ENCODE measurements at regions not wholly inside any gene's neighbourhood (a gene's known extent, or its start where the extent isn't known, plus 50 kb on each side); places are given as distances from the start of the nearest gene placed in this dataset.

DNA sequence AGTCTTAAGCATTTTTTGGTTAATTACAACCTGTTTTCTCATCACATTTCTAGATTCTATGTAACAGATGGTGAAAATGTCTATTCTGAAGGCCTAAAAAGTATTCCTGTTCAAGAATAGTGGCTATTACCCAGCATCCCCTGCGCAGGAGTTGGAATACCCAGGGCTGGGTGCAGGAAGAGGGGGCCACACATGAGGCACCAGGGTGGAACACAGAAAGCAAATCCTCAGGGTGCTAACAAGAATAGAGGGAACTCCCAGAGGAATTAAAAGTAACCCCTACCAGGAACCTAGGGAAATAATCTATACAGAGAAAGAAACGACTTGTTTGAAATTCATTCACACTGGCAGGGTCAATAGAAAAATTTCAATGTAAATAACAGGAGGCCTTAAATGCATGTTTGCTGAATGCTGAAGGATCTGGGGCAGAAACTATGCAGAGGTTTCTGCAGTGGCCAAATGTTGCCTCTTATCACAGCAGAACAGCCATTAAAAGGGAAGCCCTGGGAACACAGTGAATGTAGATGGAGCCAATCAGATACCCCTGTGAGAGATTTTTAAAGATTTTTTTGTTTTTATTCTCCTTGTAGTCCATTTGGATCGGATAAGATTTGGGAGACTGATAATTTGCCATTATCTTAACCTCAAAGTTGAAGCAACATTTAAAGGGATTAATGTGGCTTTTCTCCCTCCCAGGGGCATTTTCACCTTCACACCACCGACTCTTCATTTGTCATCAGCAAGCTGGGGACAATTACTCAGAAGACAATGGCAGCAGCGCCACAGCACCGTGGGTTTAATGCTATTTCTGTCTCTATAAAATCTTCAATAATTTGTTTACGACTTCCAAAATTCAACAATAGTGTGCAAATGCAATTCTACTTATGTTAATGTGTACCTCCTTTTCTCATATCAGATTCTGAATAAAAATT is 196.0 kb upstream of the PSMD7 start:
- DNase-seq (ENCODE audit: low read depth, low spot score), result no peak

DNA sequence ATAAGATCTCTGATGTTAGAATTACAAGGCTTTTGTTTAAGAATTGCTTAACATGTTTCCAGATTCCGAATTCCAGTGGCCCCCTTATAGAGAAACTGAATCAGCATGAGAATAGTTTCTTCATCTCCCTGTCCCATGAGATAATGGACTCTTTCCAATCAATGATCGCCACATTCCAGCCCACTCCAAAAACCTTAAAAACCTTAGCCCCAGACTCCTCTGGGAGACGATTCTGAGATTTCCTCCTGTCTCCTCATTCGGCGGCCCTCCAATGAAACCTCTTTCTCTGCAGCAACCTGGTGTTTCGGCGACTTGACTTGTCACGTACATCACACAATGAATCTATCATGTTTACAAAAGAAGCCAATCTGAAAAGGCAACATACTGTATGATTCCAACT is 197.1 kb upstream of the PSMD7 start:
- DNase-seq (ENCODE audit: low read depth, low spot score), result no peak

DNA sequence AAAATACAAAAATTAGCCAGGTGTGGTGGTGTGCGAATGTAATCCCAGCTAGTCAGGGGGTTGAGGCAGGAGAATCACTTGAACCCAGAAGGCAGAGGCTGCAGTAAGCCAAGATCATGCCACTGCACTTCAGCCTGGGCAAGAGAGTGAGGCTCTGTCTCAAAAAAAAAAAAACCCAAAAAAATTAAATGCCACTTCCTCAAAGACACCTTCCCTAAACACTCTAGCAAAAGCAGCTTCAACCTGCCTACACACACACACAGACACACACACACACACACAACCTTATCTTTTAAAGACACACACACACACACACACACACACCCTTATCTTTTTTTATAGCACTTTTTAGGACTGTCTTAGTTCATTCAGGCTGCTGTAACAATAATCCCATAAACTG is 201.7 kb upstream of the PSMD7 start:
- DNase-seq (ENCODE audit: low read depth, low spot score), result no peak

DNA sequence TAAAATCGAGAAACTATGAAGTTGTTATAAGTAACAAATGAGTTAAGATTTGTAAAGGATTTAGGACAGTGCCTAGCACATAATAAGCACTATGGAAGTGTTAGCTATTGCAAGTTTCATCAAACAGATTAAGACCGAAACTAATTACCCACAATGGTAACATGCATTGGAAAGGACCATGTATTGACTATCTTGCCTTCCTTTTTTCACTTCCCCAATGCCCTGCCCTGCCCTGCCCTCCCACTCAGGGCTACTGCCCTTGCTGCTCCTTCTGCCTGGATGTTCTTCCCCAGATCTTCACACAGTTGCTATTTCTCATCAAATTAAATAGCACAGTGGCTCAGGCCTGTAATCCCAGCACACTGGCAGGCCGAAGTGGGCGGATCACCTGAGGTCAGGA is 202.1 kb upstream of the PSMD7 start:
- no peak for DNase-seq (ENCODE audit: low read depth, low spot score)

DNA sequence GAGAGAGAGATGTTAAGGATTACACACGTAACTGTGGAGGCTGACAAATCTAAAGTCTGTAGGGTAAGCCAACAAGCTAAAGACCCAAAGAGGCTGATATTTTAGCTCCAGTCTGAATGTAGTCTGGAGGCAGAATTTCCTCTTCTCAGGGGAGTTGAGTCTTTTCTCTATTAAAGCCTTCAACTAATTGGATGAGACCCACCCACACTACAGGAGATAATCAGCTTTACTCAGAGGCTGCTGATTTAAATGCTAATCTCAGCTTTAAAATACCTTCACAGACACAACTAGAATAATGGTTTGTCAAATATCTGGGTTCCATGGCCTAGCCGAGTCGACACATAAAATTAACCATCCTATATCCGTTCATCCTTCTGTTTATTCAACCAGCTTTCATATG is 204.3 kb upstream of the PSMD7 start:
- DNase-seq (ENCODE audit: low read depth, low spot score), result no peak

DNA sequence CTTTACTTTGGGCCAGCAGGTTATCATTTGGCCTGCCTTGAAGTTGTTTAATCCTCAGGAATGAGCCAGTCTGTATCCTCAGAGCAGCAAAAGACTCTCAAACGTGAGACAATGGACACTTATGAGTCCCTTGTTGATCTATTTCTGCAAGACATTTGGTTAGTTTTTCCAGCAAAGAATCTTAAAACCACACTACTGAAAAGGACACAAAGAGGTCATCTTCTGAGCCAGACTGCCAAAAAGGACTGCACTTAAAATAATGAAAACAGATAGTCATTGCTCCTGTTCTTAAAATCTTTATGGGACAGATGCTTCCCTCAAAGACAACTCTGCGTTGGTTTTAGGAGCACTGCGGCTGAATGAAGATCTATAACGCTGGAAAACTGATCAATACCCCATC is 205.7 kb upstream of the PSMD7 start:
- no peak for DNase-seq (ENCODE audit: low read depth, low spot score)

DNA sequence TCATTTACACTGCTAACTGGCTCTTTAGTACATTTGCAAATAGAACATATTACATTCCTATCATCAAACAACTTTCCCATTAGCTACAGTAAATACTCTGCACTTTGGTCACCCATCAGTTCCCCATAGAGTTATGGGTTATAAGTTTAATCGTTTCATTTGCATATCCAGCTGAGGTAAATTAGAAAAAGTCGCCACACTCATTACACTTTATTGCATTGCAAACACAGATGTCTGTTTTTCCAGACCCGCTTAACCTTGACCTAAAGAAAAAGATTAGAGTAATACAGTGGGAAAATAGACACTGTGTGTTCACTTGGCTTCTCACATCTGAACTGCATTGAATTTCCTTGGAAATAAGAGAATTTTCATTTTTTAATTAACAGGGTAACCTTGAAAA is 213.1 kb upstream of the PSMD7 start:
- no peak for DNase-seq (ENCODE audit: low read depth, low spot score)

DNA sequence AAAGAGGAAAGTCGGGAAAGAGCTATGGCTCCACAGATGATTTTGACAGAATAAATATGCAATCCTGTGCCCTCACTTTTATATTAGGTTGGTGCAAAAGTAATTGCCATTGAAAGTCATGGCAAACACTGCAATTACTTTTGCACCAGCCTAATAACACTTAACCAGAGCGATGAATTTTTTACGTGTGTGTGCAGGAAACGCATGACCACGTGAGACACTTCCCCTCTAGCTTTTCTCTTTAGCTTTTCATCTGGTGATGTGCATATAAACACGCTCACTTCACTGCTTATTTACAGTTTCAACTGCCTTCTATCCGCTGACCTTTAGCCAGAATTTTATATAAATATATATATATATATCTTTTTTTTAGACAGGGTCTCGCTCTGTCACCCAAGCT is 216.3 kb upstream of the PSMD7 start:
- no peak for DNase-seq (ENCODE audit: low read depth, low spot score)

DNA sequence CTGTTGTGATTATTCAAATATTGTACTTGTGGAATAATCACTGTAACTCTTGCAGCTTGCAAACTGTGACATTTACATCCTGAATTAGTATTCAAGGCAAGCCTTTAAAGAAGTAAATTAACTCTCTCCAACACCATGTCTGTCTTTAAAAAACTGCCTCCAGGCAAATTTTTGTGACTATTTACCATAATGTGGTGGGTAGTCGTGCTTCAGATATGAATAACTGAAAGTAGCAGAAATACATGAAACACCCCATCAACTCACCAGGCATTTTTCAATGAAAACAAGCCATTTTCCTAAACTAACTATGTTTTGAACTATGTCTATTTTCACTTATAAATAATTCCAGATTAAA is 217.4 kb upstream of the PSMD7 start:
- no peak for DNase-seq (ENCODE audit: low read depth, low spot score)

DNA sequence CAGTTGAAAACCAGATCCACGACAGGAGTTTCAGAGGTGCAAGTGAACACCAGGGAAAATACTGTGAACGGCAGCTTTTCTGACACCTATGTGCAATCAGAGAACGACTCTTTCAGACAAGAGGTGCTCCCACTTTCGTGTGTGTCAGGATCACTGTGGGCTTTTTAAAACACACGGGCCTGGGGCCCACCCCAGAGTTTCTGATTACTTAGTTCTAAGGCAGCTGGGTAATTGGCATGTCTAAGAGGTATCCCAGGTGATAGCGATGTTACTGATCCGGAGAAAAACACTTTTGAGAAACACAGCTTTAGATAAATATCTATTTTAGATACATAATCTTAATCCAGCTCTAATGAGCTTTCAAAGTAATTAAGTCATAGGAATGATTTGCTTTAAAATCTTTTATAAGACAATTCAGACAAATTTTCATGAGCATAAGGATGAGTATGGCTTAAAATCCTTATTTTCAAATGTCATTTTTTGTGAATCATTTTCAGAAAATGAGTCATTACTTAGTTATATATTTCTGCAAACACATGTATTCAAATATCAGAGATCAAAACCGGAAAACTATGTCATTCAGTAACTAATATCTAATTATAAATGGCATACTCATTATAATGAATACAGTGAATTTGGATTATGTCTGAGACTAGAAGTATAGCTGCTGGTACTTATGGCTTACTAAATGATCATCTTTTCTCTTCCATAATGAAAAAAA is 217.9 kb upstream of the PSMD7 start:
- DNase-seq (ENCODE audit: low read depth, low spot score), result no peak

DNA sequence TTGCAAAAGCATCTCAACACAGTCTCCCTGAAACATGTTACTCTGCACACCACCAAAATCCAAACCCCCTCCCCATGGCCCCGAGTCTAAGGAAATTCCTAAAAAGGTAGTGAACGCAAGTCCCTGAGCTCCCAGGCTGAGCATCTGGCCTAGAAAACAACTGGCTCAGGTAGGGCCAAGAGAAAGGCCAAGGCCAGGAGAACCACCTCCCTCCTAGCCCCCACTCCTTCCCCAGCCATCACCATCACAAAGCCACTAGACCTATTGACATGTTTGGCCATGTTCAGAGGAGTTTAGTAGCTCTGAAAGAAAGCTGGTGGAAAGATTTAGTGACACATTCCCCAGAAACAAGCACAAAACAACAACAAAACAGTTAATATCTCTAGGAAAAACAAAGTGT is 220.0 kb upstream of the PSMD7 start:
- no peak for DNase-seq (ENCODE audit: low read depth, low spot score)

DNA sequence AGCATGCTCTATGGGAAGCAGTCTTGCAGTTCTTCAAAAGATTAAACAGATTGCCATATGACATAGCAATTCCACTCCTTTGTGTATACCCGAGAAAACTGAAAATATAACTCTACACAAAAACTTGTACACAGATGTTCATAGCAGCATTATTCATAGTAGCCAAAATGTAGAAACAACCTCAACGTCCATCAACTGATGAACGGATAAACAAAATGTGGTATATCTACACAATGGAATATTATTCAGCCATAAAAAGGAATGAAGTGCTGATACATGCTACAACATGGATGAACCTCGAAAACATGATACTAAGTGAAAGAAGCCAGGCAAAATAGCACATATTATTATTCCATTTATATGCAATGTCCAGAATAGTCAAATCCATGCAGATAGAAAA is 221.2 kb upstream of the PSMD7 start:
- DNase-seq (ENCODE audit: low read depth, low spot score), result no peak

DNA sequence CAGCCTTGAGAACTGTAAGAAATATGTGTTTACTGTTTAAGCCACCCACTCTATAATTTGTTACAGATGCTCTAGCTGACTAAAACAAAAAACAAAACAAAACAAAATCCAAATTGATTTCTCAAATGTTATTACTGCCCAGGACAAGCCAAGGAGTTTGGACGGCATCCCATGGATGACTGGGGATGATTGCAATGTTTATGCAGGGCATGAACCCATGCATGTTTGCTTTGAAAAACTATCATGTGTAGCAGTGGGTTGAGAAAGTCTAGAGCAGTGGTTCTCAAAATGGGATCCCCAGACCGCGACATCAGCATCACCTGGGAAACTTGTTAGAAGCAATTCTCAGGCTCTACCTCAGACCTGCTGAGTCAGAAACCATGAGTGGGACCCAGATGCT is 223.2 kb upstream of the PSMD7 start:
- no peak for DNase-seq (ENCODE audit: low read depth, low spot score)

DNA sequence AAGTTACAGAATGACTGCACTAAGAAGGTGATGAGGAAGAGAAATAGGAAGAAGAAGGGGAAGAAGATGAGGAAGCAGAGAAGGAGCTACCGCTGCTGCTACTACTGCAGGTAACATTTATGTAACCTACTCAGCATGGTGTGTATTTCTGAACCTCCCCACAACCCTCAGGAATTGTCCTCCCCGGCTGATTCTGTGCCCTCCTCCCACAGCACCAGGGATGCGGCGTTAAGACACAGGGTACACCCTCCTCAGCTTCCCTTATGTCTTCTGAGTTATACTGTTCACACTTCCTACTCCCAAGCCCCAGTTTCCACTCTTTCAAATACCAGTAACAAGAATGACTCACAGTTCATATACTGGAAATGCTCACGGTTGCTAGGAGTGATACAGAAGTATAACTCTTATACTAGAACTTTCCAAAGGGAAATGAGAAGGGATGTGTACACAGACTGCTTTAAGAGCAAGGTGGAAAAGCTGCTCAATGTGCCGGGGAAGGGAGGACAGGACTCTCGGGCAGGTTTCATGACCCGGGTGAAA is 224.5 kb upstream of the PSMD7 start:
- no peak for DNase-seq (ENCODE audit: low read depth, low spot score)

DNA sequence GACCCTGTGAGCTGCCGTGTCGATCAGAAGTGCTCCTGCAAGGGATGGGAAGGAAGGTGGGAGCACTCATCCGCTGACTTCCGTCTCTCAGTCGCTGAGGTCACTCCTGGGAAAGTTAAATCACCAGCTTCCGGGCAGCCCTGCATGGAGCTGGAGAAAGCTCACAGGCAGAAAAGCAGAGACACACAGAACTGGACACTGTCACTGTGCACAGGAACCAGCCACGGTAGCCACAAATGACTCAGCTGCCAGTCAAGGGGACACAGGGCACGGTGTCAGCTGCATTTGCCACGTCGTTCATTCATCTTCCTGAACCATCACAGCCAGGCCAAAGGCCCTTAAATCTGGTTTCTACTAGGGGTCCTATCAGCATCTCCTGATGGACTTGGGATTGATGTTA is 226.4 kb upstream of the PSMD7 start:
- DNase-seq (ENCODE audit: low read depth, low spot score), result no peak

DNA sequence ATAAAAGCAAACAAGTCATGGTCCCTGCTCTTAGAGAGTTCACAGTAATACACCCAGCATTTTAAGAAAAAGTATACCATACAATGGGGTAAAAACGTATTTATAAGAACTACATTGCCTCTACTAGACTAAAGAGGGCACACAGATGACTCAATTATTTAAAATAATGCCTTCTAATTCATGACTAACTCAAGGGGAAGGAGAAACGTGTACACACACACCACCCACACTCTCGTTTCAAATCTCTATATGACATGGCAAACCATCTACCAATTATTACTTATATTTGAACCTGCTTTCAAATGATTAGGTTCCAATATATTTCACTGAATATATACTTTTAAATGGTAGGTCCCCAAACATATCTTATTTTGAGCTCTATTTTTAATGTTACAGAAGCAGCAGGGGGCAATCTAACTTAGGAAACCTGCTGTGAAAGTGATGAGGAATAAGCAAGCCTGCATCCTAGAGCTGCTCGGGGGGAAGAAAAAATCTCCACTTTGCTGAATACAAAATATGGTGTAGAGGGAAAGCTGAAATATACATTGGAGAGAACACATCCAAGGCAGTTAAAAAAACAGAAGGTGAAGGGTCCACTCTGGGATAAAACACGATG is 232.4 kb upstream of the PSMD7 start:
- no peak for DNase-seq (ENCODE audit: low read depth, low spot score)

DNA sequence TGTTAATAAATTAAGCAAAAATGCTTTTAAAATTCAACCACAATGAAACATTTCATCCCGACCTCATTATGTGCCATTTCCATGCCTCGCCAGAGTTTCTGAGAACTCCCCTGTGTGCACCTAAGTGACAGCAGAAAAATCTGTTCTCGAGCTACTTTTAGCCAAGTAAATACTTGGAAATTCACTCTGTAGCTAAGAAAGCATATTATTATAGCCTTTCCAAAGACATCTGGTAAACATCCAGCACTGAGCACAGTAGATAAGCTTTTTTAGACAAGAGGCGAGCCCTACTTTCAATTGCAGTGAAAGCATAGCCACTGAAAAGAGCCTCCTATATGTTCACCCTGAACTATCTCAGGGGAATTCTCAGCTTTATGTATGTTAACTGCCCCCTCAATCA is 242.8 kb upstream of the PSMD7 start:
- no peak for DNase-seq (ENCODE audit: low read depth, low spot score)

DNA sequence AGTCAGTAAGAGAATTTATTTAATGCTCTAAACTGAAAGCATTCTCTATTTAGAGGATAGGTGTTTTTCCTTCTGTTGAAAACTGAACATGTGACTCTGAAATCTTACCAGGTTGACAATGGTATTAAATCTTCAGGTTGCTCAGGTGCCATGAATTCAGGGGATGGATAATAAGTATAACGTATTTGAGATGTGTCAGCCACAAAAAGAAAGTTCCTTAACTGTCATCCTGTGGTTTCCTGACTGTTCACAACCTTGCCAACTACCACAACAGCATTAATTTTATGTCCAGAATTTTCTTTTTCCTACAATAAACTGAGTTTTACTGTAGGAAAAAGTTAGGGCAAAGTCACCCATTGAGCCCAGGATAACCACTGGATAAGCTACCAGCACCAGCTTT is 243.3 kb upstream of the PSMD7 start:
- DNase-seq (ENCODE audit: low read depth, low spot score), result no peak

DNA sequence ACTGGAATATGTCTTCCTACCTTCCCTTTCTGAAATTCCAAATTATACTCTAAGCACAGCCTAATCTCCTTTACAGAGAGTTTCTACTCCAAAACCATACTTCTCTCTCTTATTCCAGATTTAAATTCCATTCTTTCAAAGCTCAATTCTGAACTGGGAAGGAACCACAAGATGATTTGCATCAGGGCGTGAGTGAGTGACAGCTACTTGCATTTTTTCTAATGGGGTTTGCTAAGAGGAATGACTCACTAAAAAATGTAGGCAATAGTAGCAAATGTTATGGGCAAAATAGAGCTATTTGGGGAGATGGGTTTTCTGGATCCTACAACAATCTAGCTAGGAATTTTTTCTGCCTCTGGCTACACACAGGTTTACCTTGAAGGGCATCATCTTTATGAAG is 244.6 kb upstream of the PSMD7 start:
- DNase-seq (ENCODE audit: low read depth, low spot score), result no peak

DNA sequence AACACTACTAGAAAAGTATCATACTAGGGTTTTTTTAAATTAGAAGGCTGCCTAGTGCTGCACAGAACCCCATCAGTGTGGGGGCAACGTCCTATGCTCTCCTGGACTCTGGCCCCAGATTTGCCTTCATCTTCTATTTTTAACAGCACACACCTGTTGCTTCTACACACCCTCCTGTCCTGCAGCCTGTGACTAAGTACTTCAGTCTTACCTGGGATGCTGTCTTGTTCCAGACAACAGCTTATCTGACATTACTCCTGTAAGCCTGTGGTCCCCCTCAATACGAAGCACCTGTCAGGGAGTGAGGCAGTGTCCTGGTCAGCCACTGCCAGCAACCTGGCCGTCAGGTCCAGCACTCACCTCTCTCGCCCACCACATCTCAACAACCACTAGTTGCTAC is 247.6 kb upstream of the PSMD7 start:
- no peak for DNase-seq (ENCODE audit: low read depth, low spot score)

DNA sequence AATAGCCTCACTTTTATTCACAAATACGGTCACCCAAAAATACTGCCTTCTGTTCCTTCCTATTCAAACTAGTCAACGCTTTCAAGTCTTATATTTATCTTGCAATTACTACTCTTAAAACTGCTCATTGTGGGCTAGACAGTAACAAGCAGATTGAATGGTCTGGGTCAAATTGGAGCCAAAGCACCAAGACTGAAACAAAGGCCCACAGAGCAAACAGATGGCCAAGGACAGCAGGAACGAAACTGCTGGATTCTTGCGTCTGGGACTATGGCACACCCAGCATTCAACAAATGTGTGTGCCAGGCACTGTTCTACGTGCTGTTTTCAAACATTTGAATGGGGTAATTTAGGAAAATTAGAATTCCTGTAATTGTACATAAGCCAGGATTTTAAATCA is 250.1 kb upstream of the PSMD7 start:
- no peak for DNase-seq (ENCODE audit: low read depth, low spot score)

DNA sequence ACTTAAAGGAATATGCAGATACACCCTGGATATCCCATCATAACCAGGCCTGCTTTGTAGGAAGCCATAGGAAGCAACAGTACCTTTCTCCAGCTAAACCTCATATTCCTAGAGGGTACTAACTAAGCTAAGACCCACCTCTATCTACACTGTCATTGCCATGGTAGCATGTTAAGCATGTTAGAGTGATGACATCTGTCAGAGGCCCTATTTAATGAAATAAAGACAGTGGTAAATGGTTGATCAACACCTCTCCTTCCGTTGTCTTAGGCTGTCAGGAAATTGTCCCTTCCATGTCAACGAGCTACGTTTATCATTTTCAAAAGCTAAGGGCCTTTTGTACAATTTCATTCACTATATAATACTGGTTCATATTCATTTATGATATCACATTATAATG is 251.1 kb upstream of the PSMD7 start:
- DNase-seq (ENCODE audit: low read depth, low spot score), result no peak
